ENCODE measurements at regions not wholly inside any gene's neighbourhood (a gene's known extent, or its start where the extent isn't known, plus 50 kb on each side); places are given as distances from the start of the nearest gene placed in this dataset.

DNA sequence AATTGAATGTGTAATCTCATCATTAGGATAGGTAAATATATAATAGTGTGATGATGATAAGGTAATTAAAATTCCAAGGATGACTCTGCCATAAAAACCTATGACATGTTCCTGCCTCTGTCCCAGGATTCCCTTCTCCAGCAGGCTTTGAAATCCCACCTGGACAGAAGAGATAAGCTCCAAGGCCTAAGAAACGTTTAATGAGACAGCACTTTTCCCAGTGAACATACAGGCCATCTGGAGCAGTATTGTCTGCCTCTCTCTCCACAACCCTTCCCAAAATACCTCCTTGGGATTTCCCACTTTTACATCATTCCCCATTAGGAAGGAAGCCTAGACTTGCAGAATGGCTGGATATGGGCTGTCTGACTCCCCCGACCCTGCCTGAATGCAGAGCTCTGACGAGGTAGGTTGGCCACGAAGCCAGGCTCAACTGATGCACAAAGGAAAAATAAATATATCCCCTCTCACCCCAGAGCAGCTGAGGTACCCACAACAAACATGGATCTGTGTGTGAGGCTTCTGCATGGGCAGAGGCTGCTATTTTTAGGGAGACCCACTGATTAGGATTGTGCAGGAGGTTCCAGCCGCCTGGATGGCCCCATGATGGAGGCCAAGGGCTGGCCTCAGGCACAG lies 71.0 kb downstream of the TMPRSS5 start:
- no peak for DNase-seq (ENCODE audit: extremely low read depth, low read depth, low spot score)

DNA sequence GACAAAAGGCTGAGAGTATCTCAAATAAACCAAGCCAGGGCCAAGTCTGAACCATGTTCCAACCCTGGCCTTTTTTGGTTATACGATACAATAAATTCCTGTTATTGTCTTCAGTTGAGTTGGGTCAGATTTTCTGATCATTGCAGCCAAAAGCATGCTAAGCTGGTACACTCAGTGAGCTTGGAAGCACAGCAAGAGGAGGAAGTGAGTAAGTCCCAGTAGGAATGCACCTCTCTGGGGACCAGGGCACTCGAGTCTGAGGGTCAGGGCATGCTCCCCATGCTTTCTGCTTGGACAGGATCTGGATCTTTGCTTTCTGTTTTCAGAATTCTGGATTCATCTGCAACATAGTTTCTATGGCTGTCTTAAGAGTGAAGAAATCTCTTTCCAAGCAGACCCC lies 73.1 kb downstream of the TMPRSS5 start:
- no peak for DNase-seq (ENCODE audit: extremely low read depth, low read depth, low spot score)

DNA sequence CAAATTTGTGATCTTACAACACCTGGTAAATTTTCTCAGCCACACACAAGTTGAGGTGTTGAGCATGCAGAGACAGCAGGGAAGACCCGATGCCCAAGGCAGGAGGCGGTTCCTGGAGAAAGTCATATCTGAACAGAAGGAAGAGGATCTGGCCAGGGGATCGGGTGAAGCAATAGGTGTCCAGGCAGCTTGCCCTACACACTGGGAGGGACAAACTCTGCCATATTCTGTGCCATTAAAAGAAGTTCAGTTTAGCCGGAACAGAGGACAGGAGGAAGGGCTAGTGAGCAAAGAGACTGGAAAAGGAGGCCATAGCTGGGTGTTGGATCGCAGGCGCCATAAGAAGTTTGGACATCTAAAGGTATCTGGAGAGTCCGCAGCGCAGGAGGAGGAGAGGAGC lies 76.5 kb downstream of the TMPRSS5 start:
- no peak for DNase-seq (ENCODE audit: extremely low read depth, low read depth, low spot score)

DNA sequence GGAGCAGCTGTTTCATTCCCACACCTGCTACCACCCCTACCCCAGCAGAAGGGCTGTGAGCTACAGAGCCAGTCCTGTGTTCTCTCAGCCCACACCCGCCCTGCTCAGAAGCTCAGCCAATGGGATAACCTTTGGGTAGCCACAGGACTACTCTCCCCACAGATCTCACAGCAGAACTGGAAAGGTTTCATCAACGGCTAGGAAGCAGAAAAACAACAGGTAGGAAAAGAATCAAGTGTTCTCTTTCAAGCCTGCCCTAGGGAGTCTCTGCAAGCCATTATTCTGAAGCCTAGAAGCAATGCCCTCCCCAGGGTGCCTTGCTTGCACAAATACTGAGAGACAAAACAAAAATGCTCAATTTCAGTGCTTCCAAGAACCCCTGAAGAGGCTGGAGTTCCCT lies 77.2 kb downstream of the TMPRSS5 start:
- DNase-seq (ENCODE audit: extremely low read depth, low read depth, low spot score) = no peak

DNA sequence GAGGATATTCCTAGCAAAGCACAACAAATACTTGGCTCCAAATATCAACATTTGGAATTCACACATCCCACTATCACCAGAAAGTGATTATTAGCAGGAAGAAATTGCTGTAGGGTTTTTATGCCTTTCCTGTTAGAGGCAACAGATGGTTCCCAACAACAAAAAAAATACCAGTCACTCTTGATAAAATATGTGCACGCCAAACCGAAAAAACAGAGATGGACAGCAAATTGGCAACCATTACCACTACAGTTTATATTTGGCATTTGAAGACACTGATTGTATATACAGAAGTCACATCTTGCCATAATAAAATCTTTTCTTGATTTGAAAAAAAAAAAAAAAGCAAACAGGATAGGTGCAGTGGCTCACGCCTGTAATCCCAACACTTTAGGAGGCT lies 78.2 kb downstream of the TMPRSS5 start:
- no peak for DNase-seq (ENCODE audit: extremely low read depth, low read depth, low spot score)

DNA sequence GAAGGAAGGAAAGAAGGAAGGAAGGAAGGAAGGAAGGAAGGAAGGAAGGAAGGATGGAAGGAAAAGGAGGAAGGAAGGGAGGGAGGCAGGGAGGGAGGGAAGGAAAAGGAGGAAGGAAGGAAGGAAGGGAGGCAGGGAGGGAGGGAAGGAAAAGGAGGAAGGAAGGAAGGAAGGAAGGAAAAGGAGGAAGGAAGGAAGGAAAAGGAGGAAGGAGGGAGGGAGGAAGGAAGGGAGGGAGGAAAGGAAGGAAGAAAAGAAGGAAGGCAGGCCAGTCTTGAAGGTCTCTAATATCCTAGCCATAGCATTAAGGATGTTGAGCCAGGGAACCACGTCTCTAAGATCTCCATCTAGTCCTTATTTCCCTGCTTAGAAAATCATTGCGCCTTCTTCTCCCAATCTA lies 78.8 kb downstream of the TMPRSS5 start:
- no peak for DNase-seq (ENCODE audit: extremely low read depth, low read depth, low spot score)

DNA sequence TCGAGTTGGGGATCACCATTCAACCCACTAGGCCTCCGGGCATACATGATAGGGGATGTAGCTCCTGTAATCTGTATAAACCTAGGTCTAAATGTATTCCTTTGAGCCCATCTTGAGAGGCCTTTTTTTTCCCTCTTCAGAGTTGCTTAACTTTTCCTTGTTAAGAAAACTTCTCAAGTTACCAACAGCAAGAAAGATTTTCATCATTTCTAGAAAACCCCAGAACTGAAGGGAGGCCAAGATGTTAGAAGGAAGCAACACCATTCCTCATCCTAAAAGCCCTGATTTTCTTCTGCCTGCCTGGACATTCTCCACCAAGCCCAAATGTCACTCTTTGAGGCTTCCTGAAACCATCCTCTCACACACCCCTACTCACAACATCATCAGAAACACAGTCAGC lies 79.4 kb downstream of the TMPRSS5 start:
- DNase-seq (ENCODE audit: extremely low read depth, low read depth, low spot score) = no peak

DNA sequence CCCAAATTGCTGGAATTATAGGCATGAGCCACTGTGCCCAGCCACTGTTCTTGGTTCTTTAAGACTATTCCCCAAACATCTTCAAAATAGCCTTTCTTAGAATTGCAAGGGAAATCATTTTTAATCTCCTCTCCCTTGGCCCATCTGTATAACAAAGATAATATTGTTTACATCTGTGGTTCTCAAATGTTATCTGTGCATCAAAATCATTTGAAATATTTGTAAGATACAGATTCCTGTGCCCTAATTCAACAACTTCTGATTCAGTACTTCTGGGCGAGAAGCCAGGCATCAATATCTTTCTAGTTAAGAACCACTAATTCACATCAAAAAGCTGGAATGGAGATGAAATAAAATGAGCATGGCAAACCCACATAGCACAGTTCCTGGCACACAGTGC lies 83.0 kb downstream of the TMPRSS5 start:
- DNase-seq (ENCODE audit: extremely low read depth, low read depth, low spot score) = no peak

DNA sequence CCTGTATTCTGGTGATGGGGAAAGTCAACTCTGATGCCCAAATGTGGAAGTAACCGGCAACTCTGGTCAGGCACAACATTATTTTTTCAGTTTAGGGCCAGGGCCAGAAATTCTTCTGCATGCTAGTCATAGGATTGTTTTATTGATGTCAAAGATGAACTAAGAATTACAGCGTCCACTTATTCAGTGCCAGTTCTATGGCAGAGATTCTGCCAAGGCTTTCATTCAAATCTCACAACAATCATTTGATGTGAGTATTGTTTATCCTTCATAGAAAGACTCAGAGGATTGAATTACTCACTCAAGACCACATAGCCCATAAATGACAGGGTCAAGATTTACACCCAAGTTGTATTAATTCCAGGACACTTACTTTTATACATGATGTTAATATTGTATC lies 87.7 kb downstream of the TMPRSS5 start:
- DNase-seq (ENCODE audit: extremely low read depth, low read depth, low spot score) = no peak

DNA sequence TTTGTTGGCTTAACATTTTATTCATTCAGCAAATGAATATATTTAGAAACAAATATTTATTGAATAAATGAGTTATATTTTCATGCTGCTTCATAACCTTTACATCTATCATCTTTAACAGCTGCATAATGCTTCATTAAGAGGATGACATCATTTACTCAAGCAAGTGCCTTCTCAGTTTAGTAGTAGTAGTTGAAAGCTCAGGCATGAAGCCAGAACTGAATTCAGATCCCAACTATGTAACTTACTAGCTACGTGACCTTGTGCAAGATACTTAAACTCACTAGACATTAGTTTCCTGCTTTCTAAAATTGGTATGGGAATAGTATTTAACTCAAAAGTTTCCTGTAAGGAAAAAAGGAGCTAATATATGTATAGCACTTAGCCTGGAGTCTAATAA lies 90.3 kb downstream of the TMPRSS5 start:
- DNase-seq (ENCODE audit: extremely low read depth, low read depth, low spot score) = no peak

DNA sequence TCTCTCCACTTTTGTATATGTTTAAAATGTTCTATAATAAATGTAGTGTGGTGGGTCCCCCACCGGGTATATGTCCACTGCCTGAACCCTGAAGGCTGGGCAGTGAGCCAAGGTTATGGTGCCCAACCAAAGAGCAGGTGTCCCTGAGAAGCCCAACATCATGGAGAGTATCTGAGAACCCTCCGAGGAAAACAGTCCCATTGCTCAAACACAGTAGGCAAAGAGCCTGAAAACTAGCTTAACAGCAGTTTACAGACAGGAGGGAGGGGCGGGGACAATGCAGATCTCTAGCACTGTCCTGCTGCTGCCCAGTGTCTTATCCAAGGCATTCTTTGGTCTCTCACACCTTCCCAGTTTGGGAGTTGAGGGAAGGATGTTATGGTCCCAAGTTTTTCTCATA lies 91.0 kb downstream of the TMPRSS5 start:
- no peak for DNase-seq (ENCODE audit: extremely low read depth, low read depth, low spot score)

DNA sequence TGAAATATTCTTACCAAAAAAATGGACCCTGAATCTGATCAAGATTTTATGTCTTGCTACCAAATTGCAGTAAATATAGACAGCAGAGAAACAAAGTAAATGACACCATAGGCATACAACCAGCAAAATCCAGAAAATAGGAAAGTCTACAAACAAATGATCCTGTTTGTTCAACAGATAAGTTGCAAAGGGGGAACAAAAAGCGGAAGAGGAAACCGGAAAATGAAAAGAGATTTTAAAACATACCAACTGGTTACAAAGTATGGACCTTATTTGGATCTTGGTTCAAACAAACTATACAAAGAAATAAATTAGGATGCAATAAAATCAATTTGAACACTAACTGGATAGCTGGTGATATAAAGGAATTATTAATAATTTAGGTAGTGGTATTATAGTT lies 92.0 kb downstream of the TMPRSS5 start:
- no peak for DNase-seq (ENCODE audit: extremely low read depth, low read depth, low spot score)

DNA sequence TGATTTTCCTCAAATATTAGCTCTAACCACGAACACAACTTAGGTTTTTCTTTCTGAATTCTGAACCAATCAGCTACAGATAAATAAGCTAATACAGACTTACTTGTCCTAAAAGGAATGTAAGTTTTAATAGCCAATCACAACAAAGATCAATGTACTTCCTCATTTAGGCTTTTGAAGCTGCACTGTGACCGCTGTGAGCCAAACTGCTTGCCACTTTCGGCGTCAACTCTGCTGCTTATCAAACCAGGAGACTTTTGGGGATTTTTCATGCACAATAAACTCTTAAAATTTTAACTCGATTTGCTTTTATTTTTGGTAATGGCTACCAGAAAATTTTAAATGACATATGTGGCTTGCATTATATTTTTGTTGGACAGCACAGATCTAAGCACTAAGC lies 92.5 kb downstream of the TMPRSS5 start:
- DNase-seq (ENCODE audit: extremely low read depth, low read depth, low spot score) = no peak

DNA sequence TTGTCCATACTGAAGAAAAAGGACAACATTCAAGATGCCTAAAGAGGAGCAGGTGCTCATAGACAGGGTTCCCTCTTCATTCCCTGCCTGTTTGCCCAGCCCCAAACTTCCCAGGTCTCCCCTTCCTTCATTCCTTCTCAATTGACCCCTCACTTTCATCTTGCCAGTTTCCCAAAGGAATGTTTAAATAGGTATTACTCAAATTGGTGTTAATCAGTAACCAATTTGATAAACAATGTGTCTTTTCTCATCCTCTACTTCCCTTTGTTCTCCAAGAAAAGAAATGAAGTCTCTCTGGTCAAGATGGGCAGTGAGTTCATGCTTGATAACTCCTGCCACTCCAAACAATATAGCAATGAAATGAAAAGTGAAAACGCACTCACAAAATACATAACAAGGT lies 101.9 kb downstream of the TMPRSS5 start:
- DNase-seq (ENCODE audit: extremely low read depth, low read depth, low spot score) = no peak

DNA sequence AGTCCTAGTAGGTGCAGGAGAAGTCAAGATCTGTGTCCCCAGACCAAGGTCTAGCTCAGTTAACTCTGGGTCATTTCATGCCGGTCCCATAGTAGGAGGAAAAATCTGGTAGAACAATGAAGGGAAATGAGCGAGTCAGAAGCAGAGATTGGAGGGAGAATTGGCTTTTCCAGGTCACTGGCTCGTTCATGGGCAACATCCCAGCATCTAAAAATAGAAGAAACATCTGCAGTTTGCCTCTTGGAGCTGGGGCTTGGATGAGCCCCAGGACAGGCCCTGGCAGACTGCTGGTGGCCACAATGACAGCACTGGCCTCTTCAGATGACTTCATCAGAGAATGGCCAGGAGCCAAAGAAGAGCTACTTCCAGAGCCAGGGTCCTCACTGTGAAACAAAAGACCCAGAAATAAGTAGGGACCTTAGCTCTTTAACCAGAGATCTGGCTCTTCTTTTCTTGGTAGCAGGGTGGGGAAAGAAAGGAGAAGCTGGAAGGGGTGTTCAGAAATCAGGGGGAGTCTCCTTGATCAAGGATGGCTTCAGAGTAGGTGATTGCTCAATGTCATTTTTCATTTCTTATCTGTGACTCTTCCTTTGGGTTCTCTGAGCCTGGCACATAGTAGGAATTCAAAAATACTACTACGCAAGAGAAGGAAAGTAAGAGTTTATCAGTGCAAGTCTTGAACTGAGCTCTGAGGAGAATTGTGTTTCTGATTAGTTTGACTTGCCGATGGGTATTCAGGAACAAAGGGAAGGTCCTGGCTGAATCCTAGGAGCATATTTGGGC lies 102.6 kb downstream of the TMPRSS5 start:
- no peak for DNase-seq (ENCODE audit: extremely low read depth, low read depth, low spot score)

DNA sequence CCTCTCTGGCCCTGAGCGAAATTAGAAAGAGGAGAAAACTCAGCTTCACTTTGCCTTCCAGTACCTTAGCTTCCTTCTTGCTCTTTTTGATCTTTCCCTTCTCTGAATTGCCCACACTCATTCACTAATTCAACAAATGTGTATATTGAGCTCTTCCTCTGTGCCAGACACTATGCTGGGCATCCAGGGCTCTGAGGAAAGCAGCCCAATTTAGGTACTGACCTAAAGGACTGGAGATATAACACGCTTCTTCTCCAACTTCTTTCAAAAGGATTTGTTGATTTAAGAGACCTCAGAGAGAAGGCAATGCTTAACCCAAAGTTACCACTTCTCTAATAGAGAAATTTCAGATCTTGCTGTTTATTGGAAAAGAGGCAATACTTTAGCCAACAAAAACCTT lies 103.6 kb downstream of the TMPRSS5 start:
- no peak for DNase-seq (ENCODE audit: extremely low read depth, low read depth, low spot score)

DNA sequence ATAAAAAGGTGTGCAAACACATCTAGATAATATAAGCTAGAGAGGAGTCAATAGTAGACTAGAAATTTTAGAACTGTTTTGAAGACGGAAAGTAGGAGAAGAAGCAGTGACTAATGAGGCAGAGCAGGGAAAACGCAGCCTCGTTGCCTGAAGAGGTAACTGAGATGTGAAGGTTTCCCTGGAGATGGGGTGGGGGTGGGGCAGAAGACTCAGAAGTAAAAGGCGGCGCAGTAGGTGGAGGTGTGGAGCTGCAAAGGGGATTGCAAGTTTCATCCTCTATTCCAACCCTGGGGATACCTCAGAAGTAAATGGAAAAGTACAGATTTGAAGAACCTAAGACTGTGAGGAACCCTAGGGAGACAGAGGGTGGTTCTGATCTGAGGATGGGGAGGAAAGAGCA lies 109.5 kb downstream of the TMPRSS5 start:
- DNase-seq (ENCODE audit: extremely low read depth, low read depth, low spot score) = no peak

DNA sequence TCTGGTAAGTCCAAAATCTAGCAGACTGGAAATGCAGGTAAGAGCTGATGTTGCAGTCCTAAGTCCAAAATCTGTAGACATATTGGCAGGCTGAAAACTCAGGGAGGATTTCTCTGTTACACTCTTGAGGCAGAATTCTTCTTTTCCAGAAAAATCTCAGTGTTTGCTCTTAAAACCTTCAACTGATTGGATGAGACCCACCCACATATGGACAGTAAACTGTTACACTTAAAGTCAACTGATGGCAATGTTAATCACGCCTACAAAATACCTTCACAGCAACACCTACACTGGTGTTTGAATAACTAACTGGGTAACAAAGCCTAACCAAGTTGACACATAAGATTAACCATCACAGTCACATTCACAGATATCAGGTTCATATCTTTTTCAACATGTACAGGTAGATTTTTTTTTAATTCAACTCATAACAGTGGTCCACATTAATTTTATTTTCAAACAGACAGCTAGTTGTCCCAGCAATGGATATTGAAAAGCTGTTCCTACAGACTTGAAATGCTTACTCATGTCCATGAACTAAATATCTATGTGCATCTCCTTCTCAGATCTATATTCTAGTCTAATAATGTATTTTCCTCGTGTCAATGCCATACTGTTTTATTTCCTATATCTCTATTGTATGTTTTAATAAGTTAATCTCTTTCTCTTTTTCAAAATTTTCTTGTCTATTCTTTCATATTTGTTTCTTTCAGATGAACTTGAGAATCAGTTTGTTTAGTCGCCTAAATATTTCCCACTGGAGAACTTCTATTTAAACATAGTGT lies 110.1 kb downstream of the TMPRSS5 start:
- DNase-seq (ENCODE audit: extremely low read depth, low read depth, low spot score) = no peak

DNA sequence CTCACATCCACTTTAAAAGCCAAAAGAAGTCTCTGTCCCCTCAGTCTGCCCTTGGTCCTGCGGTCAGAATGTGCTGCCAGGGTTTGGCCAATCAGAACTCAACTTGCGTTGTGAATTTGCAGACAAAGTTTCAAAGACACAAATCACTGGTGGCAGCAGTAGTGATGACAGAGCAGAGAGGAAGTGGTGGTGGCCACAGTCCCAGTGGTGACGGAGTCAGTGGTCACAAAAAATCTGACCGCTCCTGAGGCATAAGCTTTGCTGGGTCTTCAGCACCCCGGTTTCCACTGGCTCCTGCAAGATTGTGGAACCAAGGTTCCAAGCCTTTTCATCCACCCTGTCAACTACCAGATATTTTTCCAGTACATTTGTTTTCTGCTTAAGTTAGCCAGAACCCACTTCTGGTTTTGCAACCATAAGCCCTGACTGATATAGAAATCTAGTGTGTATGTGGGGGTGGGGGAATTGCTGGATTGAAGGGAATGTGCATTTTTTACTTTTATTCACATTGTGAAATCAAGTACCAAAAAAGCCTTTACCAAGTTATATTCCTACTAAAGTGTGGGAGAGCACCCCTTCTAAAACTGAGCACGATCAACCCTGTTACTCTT lies 112.3 kb downstream of the TMPRSS5 start:
- DNase-seq (ENCODE audit: extremely low read depth, low read depth, low spot score) = no peak

DNA sequence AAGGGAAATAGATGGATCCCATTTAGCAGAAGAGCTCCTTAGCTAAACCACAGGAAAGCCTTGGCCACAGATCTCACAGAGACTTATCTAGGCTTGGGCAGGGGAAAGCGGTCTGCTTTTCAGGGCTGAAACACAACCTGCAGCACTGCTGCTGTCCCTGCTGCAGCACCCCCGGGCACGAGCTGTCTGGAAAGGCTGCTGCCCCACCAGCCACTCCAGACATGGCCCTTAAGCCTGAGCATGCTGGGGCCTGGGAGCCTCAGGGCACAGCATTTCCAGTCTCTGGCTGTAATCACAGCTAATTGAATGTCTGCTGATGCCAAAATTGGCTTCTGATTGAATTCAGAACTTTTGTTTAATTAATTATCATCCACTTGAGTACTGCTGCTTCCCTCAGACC lies 115.0 kb downstream of the TMPRSS5 start:
- DNase-seq (ENCODE audit: extremely low read depth, low read depth, low spot score) = no peak

DNA sequence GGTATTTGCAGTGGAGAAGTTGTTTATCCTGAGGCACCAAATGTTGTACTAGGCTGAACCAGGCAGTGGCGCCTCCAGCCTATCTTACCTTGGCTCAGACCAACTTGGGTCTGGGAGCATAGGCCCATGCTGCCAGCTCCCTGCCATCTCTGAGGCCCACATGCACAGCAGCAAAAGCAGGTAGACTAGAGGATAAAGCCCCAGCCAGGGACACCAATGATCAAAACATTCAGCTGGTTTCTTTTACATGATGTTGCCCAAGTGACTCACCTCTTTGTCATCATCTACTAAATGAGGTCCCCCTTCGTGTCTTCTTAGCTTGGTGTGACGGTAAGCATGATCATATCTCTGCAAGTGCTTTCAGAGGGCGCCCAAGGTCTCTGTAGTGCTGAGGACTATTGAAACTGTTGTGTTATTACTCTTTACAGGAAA lies 112.1 kb upstream of the DRD2 start:
- DNase-seq (ENCODE audit: extremely low read depth, low read depth, low spot score) = no peak

DNA sequence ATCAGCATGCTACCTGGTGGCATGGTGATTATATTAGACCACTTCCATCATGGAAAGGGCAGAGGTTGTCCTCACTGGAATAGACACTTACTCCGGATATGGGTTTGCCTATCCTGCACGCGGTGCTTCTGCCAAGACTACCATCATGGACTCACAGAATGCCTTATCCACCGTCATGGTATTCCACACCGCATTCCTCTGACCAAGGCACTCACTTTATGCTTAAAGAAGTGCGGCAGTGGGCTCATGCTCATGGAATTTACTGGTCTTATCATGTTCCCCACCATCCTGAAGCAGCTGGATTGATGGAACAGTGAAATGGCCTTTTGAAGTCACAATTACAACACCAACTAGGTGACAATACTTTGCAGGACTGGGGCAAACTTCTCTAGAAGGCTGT lies 109.2 kb upstream of the DRD2 start:
- no peak for DNase-seq (ENCODE audit: extremely low read depth, low read depth, low spot score)

Measured in glomerular endothelial cell (primary cell).